Tibial nerve (tissue), 4 donors: ENCODE measurements at regions not wholly inside any gene's neighbourhood (a gene's known extent, or its start where the extent isn't known, plus 50 kb on each side); places are given as distances from the start of the nearest gene placed in this dataset.

Experiments used
- DNase-seq, 2 donors: peaks; one replicate each; pipeline ENCODE4 v3.0.0-alpha.2; 2019; ENCODE audit warnings: low spot score in 2 of 2
- H3K27ac ChIP-seq, 4 donors: fragments of 200-600 bp; sonication (generic) in 3 of 4; one replicate each; pipeline ENCODE4 v1.5.1; 2017 to 2019; ENCODE audit warnings: mild to moderate bottlenecking in 1 of 4
- H3K27me3 ChIP-seq, 2 donors: fragments of 200-600 bp; sonication (generic) in 1 of 2; one replicate each; pipeline versions ENCODE4 v1.5.1 to v1.6.0; 2017 to 2019
- H3K36me3 ChIP-seq, 3 donors: fragments of 200-600 bp; sonication (generic); one replicate each; pipeline ENCODE4 v1.5.1; 2018 to 2019
- H3K4me1 ChIP-seq, 4 donors: fragments of 200-600 bp; sonication (generic) in 3 of 4; one replicate each; pipeline ENCODE4 v1.5.1; 2017 to 2019
- H3K4me3 ChIP-seq, 4 donors: fragments of 200-600 bp; sonication (generic) in 3 of 4; one replicate each; pipeline ENCODE4 v1.5.1; 2017 to 2019; ENCODE audit warnings: mild to moderate bottlenecking in 1 of 4, moderate library complexity in 1 of 4
- H3K9me3 ChIP-seq, 4 donors: fragments of 200-600 bp; sonication (generic) in 3 of 4; one replicate each; pipeline ENCODE4 v1.5.1; 2017 to 2019
- CTCF ChIP-seq, 5 experiments: fragments of 200-600 bp in 3 of 5; fragments of 450-650 bp in 2 of 5; sonication (generic) in 3 of 5; IDR thresholded peaks; one replicate each; pipeline ENCODE4 v1.5.1; 2016 to 2019; ENCODE audit warnings: antibody characterized with exemption in 5 of 5, mild to moderate bottlenecking in 3 of 5, moderate library complexity in 2 of 5
- EP300 ChIP-seq, 2 donors: sonication (generic); formaldehyde crosslinking; IDR thresholded peaks; one replicate each; pipeline ENCODE4 v1.6.1; 2017; ENCODE audit warnings: antibody characterized with exemption in 2 of 2, mild to moderate bottlenecking in 1 of 2
- POLR2A ChIP-seq, 2 donors: fragments of 450-650 bp; IDR thresholded peaks; one replicate each; pipeline ENCODE4 v1.6.1; 2017; ENCODE audit warnings: antibody characterized with exemption in 2 of 2, mild to moderate bottlenecking in 2 of 2, moderate library complexity in 2 of 2
- WGBS, 2 donors: methylation state at CpG; one replicate each; pipeline ENCODE4 v1.1.5; 2018; 5-methylcytosine and 5-hydroxymethylcytosine counted together

- H3K4me1 ChIP-seq, result peaks cover 0 to 29% (median 0%) of the 10 kb centered on the region in 4 donors
- 84 to 87% methylated on average over 14 of the region's 14 CpGs for WGBS, 2 donors
Observed at GRCh38 chr6:165991341-165991740, 176.3 kb downstream of the TBXT start.

DNA sequence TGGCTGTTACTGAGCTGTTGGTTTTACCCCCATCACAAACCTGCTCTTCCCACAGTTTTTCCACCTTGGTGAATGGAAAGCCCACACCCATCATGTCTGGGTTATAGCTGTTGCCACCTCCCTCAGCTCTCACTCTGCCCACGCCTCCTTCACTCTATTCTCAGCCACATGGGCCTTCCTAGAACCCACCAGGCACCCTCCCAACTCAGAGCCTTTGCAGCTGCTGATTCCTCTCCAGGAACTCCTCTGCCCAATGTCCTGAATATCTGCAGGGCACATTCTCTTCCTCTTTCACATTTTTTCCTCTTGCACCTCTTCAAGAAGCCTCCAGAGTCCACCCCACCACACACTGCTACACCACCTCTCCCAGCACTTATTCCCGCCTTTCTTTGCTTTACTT, 177.4 kb downstream of the TBXT start:
- Histone ChIP-seq H3K27ac (no peak overlapping the region), H3K36me3 (no peaks in the 10 kb centered on the region), H3K4me3 (no peak overlapping the region), H3K27me3 (peaks cover 0 to 46% of the 10 kb centered on the region in 2 donors), H3K4me1 (peaks cover 0 to 30% (median 0%) of the 10 kb centered on the region in 4 donors), H3K9me3 (no peaks in the 10 kb centered on the region)
- TF ChIP-seq CTCF (IDR thresholded peaks at IDR 0.05), result no peak
- TF ChIP-seq EP300 (IDR thresholded peaks at IDR 0.05), result no peak
- no peak for TF ChIP-seq POLR2A (IDR thresholded peaks at IDR 0.05)
- 80 to 85% methylated on average over 2 of the region's 2 CpGs for WGBS, 2 donors
- DNase-seq, result no peak

More at GRCh38 chr6:165991341-165991740, 176.3 kb downstream of the TBXT start:
- DNase-seq, result no peak
- Histone ChIP-seq H3K27me3 (peaks cover 0 to 36% of the 10 kb centered on the region in 2 donors), H3K36me3 (no peaks in the 10 kb centered on the region), H3K27ac (no peak overlapping the region), H3K4me3 (no peak overlapping the region), H3K9me3 (no peaks in the 10 kb centered on the region)
- no peak for TF ChIP-seq EP300 (IDR thresholded peaks at IDR 0.05)
- TF ChIP-seq POLR2A (IDR thresholded peaks at IDR 0.05), result no peak
- TF ChIP-seq CTCF (IDR thresholded peaks at IDR 0.05), result no peak

DNA sequence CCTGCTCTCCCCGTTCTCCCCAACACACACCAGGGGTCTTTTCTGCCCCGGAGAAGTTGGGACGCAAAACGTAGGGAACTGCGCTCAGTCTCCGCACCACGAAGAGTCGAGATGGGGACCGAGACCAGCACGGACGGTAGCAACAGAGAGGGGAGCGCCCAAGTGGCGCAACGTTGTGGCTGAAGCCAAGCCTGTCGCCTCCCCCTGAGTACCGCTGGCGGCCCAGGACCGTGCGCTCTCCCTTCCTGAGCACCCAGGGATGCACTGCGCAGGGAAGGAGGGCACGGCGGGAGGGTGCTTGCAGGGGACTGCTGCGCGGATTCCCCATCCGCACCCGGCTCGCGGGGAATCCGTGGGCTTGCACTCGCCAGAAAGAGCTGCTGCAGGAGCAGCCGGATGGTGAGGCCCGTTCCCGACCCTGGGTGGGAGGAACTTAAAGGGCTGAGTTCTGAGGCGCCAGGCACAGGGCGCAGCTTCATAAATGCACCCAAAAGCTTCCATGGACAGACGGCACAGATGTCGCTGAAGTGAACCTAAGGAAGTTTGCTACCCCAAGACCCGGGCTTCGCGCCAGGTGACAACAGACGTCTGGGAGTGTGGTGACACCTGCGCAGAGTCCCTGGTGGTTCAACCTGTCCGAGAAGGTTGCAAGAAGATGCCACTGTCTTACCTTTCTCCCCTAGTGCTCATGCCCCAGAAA, 178.7 kb downstream of the TBXT start:
- no peak for TF ChIP-seq POLR2A (IDR thresholded peaks at IDR 0.05)
- no peak for TF ChIP-seq CTCF (IDR thresholded peaks at IDR 0.05)
- no peak for TF ChIP-seq EP300 (IDR thresholded peaks at IDR 0.05)
- Histone ChIP-seq H3K27ac (no peak overlapping the region), H3K36me3 (no peaks in the 10 kb centered on the region), H3K27me3 (peaks cover 0 to 49% of the 10 kb centered on the region in 2 donors), H3K9me3 (no peaks in the 10 kb centered on the region), H3K4me1 (peaks cover 0 to 30% (median 0%) of the 10 kb centered on the region in 4 donors), H3K4me3 (peak overlapping the region in 1 of 4 donors; percentile 46)
- no peak for DNase-seq
- WGBS, 2 donors, result 9 to 12% methylated on average over 15 to 27 of the region's 43 CpGs

GRCh38 chr6:165988302-165988756, 179.3 kb downstream of the TBXT start:
- H3K4me1 ChIP-seq, result peaks cover 0 to 30% (median 0%) of the 10 kb centered on the region in 4 donors
- no peaks in the 10 kb centered on the region for H3K36me3 ChIP-seq
- no peak overlapping the region for H3K27ac ChIP-seq
- 1 to 3% methylated on average over 11 to 23 of the region's 29 CpGs for WGBS, 2 donors
- peaks cover 0 to 52% of the 10 kb centered on the region in 2 donors for H3K27me3 ChIP-seq
- peak overlapping the region in 3 of 4 donors; percentile 29 to 46 (median 32) for H3K4me3 ChIP-seq
- no peak for TF ChIP-seq CTCF (IDR thresholded peaks at IDR 0.05)
- no peaks in the 10 kb centered on the region for H3K9me3 ChIP-seq
- DNase-seq, result no peak

- TF ChIP-seq POLR2A (IDR thresholded peaks at IDR 0.05) (no peak), EP300 (IDR thresholded peaks at IDR 0.05) (peak in 1 of 2 donors; percentile 7), CTCF (IDR thresholded peaks at IDR 0.05) (no peak)
- WGBS, 2 donors, result 0 to 1% methylated on average over 35 to 48 of the region's 51 CpGs
- no peaks in the 10 kb centered on the region for H3K36me3 ChIP-seq
- no peak overlapping the region for H3K27ac ChIP-seq
- peak in 1 of 2 donors; percentile 27 for DNase-seq
- H3K9me3 ChIP-seq, result no peaks in the 10 kb centered on the region
- peaks cover 0 to 52% of the 10 kb centered on the region in 2 donors for H3K27me3 ChIP-seq
- peaks cover 0 to 30% (median 0%) of the 10 kb centered on the region in 4 donors for H3K4me1 ChIP-seq
- peak overlapping the region in 3 of 4 donors; percentile 29 to 46 (median 32) for H3K4me3 ChIP-seq
Observed at GRCh38 chr6:165987483-165988301, 180.0 kb downstream of the TBXT start.
